Keratinocyte (primary cell): ENCODE measurements at regions not wholly inside any gene's neighbourhood (a gene's known extent, or its start where the extent isn't known, plus 50 kb on each side); places are given as distances from the start of the nearest gene placed in this dataset.

Experiments used
- DNase-seq: peaks from one replicate; pipeline ENCODE4 v3.0.0-alpha.2; 2011; ENCODE audit warnings: low read depth, missing footprints, low spot score
- FAIRE-seq: peaks from 2 replicates; lab custom pipeline; 2011; peaks lifted over from hg19 to GRCh38; lab: Jason Lieb, UNC
- H2AFZ ChIP-seq: 2 replicates; pipeline ENCODE4 v1.6.0; 2012; ENCODE audit warnings: low read length, control low read depth, inconsistent platforms; ENCODE audit not compliant: control insufficient read depth
- H3K27ac ChIP-seq: 2 replicates; pipeline ENCODE4 v1.5.1; 2011; ENCODE audit warnings: low read length; ENCODE audit not compliant: control insufficient read depth, insufficient read depth
- H3K27me3 ChIP-seq: 3 replicates; pipeline ENCODE4 v1.6.0; 2011; ENCODE audit warnings: low read length; ENCODE audit not compliant: control insufficient read depth, insufficient read depth; ENCODE audit errors: extremely low read depth
- H3K36me3 ChIP-seq, 2 experiments: 2 replicates in 1 of 2; 3 replicates in 1 of 2; pipeline ENCODE4 v1.5.1; 2011; ENCODE audit warnings: low read length in 2 of 2, mild to moderate bottlenecking in 1 of 2; ENCODE audit not compliant: control insufficient read depth in 2 of 2, insufficient read depth in 2 of 2; ENCODE audit errors: extremely low read depth in 1 of 2
- H3K4me1 ChIP-seq: 3 replicates; pipeline ENCODE4 v1.5.1; 2011; ENCODE audit warnings: low read length; ENCODE audit not compliant: control insufficient read depth, insufficient read depth; ENCODE audit errors: extremely low read depth
- H3K4me2 ChIP-seq: 3 replicates; pipeline ENCODE4 v1.6.0; 2011; ENCODE audit warnings: low read depth, low read length; ENCODE audit not compliant: control insufficient read depth, insufficient read depth; ENCODE audit errors: extremely low read depth
- H3K4me3 ChIP-seq, 3 experiments: fragments of 200-600 bp in 1 of 3; sonication (generic) in 1 of 3; 2 replicates in 2 of 3; 3 replicates in 1 of 3; pipeline ENCODE4 v1.5.1; 2011 to 2016; ENCODE audit warnings: low read length in 3 of 3, mild to moderate bottlenecking in 3 of 3, control low read depth in 2 of 3, inconsistent platforms in 1 of 3, low read depth in 1 of 3, mixed read lengths in 1 of 3, mixed run types in 1 of 3, moderate library complexity in 1 of 3; ENCODE audit not compliant: control insufficient read depth in 2 of 3, insufficient read depth in 2 of 3; ENCODE audit errors: extremely low read depth in 1 of 3
- H3K79me2 ChIP-seq: 2 replicates; pipeline ENCODE4 v1.6.0; 2012; ENCODE audit warnings: low read length; ENCODE audit not compliant: control insufficient read depth, insufficient read depth
- H3K9ac ChIP-seq: 3 replicates; pipeline ENCODE4 v1.6.0; 2011; ENCODE audit warnings: low read length; ENCODE audit not compliant: control insufficient read depth, insufficient read depth; ENCODE audit errors: extremely low read depth
- H3K9me1 ChIP-seq: 3 replicates; pipeline ENCODE4 v1.6.0; 2011; ENCODE audit warnings: low read length; ENCODE audit not compliant: control insufficient read depth, insufficient read depth; ENCODE audit errors: extremely low read depth
- H3K9me3 ChIP-seq: 2 replicates; pipeline ENCODE4 v1.5.1; 2012; ENCODE audit warnings: low read depth, low read length; ENCODE audit not compliant: control insufficient read depth
- H4K20me1 ChIP-seq: 3 replicates; pipeline ENCODE4 v1.6.0; 2011; ENCODE audit warnings: low read length; ENCODE audit not compliant: control insufficient read depth, insufficient read depth; ENCODE audit errors: extremely low read depth
- EZH2 ChIP-seq: IDR thresholded peaks from one replicate; pipeline ENCODE4 v1.6.1; 2012; ENCODE audit warnings: inconsistent platforms, mild to moderate bottlenecking, low read length, moderate library complexity
- dilution Hi-C: fragments of 300-500 bp; cut with MboI; formaldehyde crosslinking; loops from one replicate; pipeline ENCODE4 v1.7.0; 2020; ENCODE audit warnings: low sequenced_read_pairs; ENCODE audit not compliant: extremely low pct_ligation_motif_present
- TF ChIP-seq, protein P1 (sequence below), 3 experiments: IDR thresholded peaks in 1 of 3; conservative IDR thresholded peaks in 1 of 3; optimal IDR thresholded peaks in 1 of 3; 2 replicates in 2 of 3; 3 replicates in 1 of 3; pipeline versions ENCODE3 to v1.5.1; 2011; ENCODE audit warnings: low read length in 3 of 3, mild to moderate bottlenecking in 3 of 3, moderate library complexity in 2 of 3, control low read depth in 1 of 3, inconsistent platforms in 1 of 3; ENCODE audit not compliant: insufficient read depth in 2 of 3; ENCODE audit errors: extremely low read depth in 1 of 3

GRCh38 chr7:25923741-25924460, 228.1 kb upstream of the NFE2L3 start:
- no peaks in the 10 kb centered on the region for H3K9me1 ChIP-seq
- H3K4me2 ChIP-seq = no peak overlapping the region
- no peak for TF ChIP-seq EZH2
- TF ChIP-seq, protein P1, sequence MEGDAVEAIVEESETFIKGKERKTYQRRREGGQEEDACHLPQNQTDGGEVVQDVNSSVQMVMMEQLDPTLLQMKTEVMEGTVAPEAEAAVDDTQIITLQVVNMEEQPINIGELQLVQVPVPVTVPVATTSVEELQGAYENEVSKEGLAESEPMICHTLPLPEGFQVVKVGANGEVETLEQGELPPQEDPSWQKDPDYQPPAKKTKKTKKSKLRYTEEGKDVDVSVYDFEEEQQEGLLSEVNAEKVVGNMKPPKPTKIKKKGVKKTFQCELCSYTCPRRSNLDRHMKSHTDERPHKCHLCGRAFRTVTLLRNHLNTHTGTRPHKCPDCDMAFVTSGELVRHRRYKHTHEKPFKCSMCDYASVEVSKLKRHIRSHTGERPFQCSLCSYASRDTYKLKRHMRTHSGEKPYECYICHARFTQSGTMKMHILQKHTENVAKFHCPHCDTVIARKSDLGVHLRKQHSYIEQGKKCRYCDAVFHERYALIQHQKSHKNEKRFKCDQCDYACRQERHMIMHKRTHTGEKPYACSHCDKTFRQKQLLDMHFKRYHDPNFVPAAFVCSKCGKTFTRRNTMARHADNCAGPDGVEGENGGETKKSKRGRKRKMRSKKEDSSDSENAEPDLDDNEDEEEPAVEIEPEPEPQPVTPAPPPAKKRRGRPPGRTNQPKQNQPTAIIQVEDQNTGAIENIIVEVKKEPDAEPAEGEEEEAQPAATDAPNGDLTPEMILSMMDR (optimal IDR thresholded peaks at IDR 0.05 in 1 of 3, IDR thresholded peaks at IDR 0.05 in 1 of 3, conservative IDR thresholded peaks at IDR 0.05 in 1 of 3; ENCODE audit: extremely low read depth in 1 of 3, insufficient read depth in 2 of 3, low read length in 3 of 3) = no peak
- no peak for DNase-seq
- H3K79me2 ChIP-seq = no peaks in the 10 kb centered on the region
- no peaks in the 10 kb centered on the region for H3K9me3 ChIP-seq
- H3K36me3 ChIP-seq = no peaks in the 10 kb centered on the region
- no peak overlapping the region for H3K9ac ChIP-seq
- no peak overlapping the region for H2AFZ ChIP-seq
- H3K27ac ChIP-seq = no peak overlapping the region
- dilution Hi-C loops = no loop called here
- no peaks in the 10 kb centered on the region for H4K20me1 ChIP-seq
- FAIRE-seq = no peak
- H3K4me3 ChIP-seq = no peak overlapping the region
- no peaks in the 10 kb centered on the region for H3K27me3 ChIP-seq
- H3K4me1 ChIP-seq = peaks cover 32% of the 10 kb centered on the region

GRCh38 chr7:25926009-25926408, 226.0 kb upstream of the NFE2L3 start:
- no peaks in the 10 kb centered on the region for H3K79me2 ChIP-seq
- dilution Hi-C loops = no loop called here
- no peaks in the 10 kb centered on the region for H3K9me1 ChIP-seq
- H3K4me3 ChIP-seq = no peak overlapping the region
- no peak overlapping the region for H3K27ac ChIP-seq
- TF ChIP-seq, protein P1 (optimal IDR thresholded peaks at IDR 0.05 in 1 of 3, IDR thresholded peaks at IDR 0.05 in 1 of 3, conservative IDR thresholded peaks at IDR 0.05 in 1 of 3; ENCODE audit: extremely low read depth in 1 of 3, insufficient read depth in 2 of 3, low read length in 3 of 3) = no peak
- TF ChIP-seq EZH2 = no peak
- no peak overlapping the region for H3K4me2 ChIP-seq
- no peak overlapping the region for H3K9ac ChIP-seq
- H3K36me3 ChIP-seq = no peaks in the 10 kb centered on the region
- no peaks in the 10 kb centered on the region for H3K9me3 ChIP-seq
- DNase-seq = peak; percentile 52
- peaks cover 32% of the 10 kb centered on the region for H3K4me1 ChIP-seq
- no peak for FAIRE-seq
- no peaks in the 10 kb centered on the region for H3K27me3 ChIP-seq
- no peaks in the 10 kb centered on the region for H4K20me1 ChIP-seq
- H2AFZ ChIP-seq = no peak overlapping the region
